Neural cell (in vitro differentiated cells): ENCODE measurements at regions not wholly inside any gene's neighbourhood (a gene's known extent, or its start where the extent isn't known, plus 50 kb on each side); places are given as distances from the start of the nearest gene placed in this dataset.

Experiments used
- H2AFZ ChIP-seq: fragments of 200-600, 300-800 bp; sonication (generic), shearing (Covaris generic); 2 replicates; pipeline ENCODE4 v1.6.0; 2014; ENCODE audit warnings: low read depth, mild to moderate bottlenecking, antibody characterized with exemption, low read length, moderate library complexity
- H3F3A ChIP-seq: fragments of 200-600 bp; shearing (Covaris generic); 2 replicates; pipeline ENCODE4 v1.6.1; 2016; ENCODE audit warnings: mild to moderate bottlenecking, moderate library complexity, mixed read lengths, antibody characterized with exemption, low read length; ENCODE audit not compliant: insufficient read depth, poor library complexity, severe bottlenecking
- H3K27ac ChIP-seq: fragments of 200-600, 300-800 bp; sonication (generic), shearing (Covaris generic); 2 replicates; pipeline ENCODE4 v1.5.1; 2014; ENCODE audit warnings: mild to moderate bottlenecking, low read length, moderate library complexity
- H3K27me3 ChIP-seq: fragments of 300-800, 200-600 bp; sonication (generic), shearing (Covaris generic); 2 replicates; pipeline ENCODE4 v1.6.0; 2014; ENCODE audit warnings: mild to moderate bottlenecking, low read depth, low read length, moderate library complexity; ENCODE audit not compliant: insufficient read depth
- H3K36me3 ChIP-seq: fragments of 300-800, 200-600 bp; sonication (generic), shearing (Covaris generic); 2 replicates; pipeline ENCODE4 v1.5.1; 2014; ENCODE audit warnings: mild to moderate bottlenecking, antibody characterized with exemption, low read length, moderate library complexity; ENCODE audit not compliant: insufficient read depth
- H3K4me2 ChIP-seq: fragments of 300-800, 200-600 bp; sonication (generic), shearing (Covaris generic); 2 replicates; pipeline ENCODE4 v1.6.0; 2014; ENCODE audit warnings: mild to moderate bottlenecking, low read length
- H3K4me3 ChIP-seq: fragments of 300-800, 200-600 bp; sonication (generic), shearing (Covaris generic); 2 replicates; pipeline ENCODE4 v1.5.1; 2014; ENCODE audit warnings: mild to moderate bottlenecking, low read length, moderate library complexity
- H3K79me2 ChIP-seq: fragments of 200-600 bp; shearing (Covaris generic); replicated peaks from 2 replicates; pipeline ENCODE4 v1.6.0; 2014; ENCODE audit warnings: mild to moderate bottlenecking, low read length, moderate library complexity; ENCODE audit not compliant: insufficient read depth
- H3K9ac ChIP-seq: fragments of 300-800, 200-600 bp; sonication (generic), shearing (Covaris generic); 2 replicates; pipeline ENCODE4 v1.6.1; 2016; ENCODE audit warnings: mild to moderate bottlenecking, low read length, mixed read lengths
- H3K9me2 ChIP-seq: fragments of 200-600 bp; shearing (Covaris generic); 2 replicates; pipeline ENCODE4 v1.6.1; 2016; ENCODE audit warnings: mild to moderate bottlenecking, low read length, mixed read lengths; ENCODE audit not compliant: insufficient read depth
- H3K9me3 ChIP-seq: fragments of 200-600, 300-800 bp; sonication (generic), shearing (Covaris generic); 2 replicates; pipeline ENCODE4 v1.6.1; 2016; ENCODE audit warnings: mild to moderate bottlenecking, mixed run types, low read length, moderate library complexity, mixed read lengths
- H4K20me1 ChIP-seq: fragments of 200-600 bp; shearing (Covaris generic); 2 replicates; pipeline ENCODE4 v1.6.1; 2016; ENCODE audit warnings: mild to moderate bottlenecking, mixed run types; ENCODE audit not compliant: insufficient read depth
- EP300 ChIP-seq: fragments of 450-650 bp; conservative IDR thresholded peaks from 2 replicates; pipeline ENCODE4 v1.6.1; 2014; ENCODE audit warnings: antibody characterized with exemption, mild to moderate bottlenecking, moderate library complexity; ENCODE audit not compliant: poor library complexity, severe bottlenecking
- EZH2 ChIP-seq: fragments of 200-600, 300-800 bp; shearing (Covaris generic), sonication (generic); IDR thresholded peaks from 2 replicates; pipeline ENCODE4 v1.6.1; 2014; ENCODE audit warnings: antibody characterized with exemption, low read length, borderline replicate concordance, mild to moderate bottlenecking; ENCODE audit not compliant: insufficient read depth, poor library complexity, severe bottlenecking
- MXI1 ChIP-seq: fragments of 450-650 bp; conservative IDR thresholded peaks from 2 replicates; pipeline ENCODE4 v1.6.1; 2014; ENCODE audit warnings: antibody characterized with exemption, mild to moderate bottlenecking; ENCODE audit not compliant: poor library complexity, severe bottlenecking
- POLR2AphosphoS5 ChIP-seq: IDR thresholded peaks from 2 replicates; pipeline ENCODE4 v1.6.1; 2012
- RAD21 ChIP-seq: fragments of 450-650 bp; conservative IDR thresholded peaks from 2 replicates; pipeline ENCODE4 v1.6.1; 2014; ENCODE audit warnings: antibody characterized with exemption, mild to moderate bottlenecking, moderate library complexity
- SMC3 ChIP-seq: fragments of 450-650 bp; conservative IDR thresholded peaks from 2 replicates; pipeline ENCODE4 v1.6.1; 2014; ENCODE audit warnings: antibody characterized with exemption, mild to moderate bottlenecking, moderate library complexity; ENCODE audit not compliant: poor library complexity
- TAF1 ChIP-seq: IDR thresholded peaks from 2 replicates; pipeline ENCODE4 v1.6.1; 2012; ENCODE audit warnings: low read depth
- TF ChIP-seq, protein P1 (sequence below): IDR thresholded peaks from 2 replicates; pipeline ENCODE4 v1.6.1; 2012; ENCODE audit warnings: borderline replicate concordance
- TF ChIP-seq, protein P2 (sequence below): fragments of 450-650 bp; IDR thresholded peaks from 2 replicates; pipeline ENCODE4 v1.5.1; 2014; ENCODE audit warnings: antibody characterized with exemption, mild to moderate bottlenecking, moderate library complexity; ENCODE audit not compliant: poor library complexity, severe bottlenecking

DNA sequence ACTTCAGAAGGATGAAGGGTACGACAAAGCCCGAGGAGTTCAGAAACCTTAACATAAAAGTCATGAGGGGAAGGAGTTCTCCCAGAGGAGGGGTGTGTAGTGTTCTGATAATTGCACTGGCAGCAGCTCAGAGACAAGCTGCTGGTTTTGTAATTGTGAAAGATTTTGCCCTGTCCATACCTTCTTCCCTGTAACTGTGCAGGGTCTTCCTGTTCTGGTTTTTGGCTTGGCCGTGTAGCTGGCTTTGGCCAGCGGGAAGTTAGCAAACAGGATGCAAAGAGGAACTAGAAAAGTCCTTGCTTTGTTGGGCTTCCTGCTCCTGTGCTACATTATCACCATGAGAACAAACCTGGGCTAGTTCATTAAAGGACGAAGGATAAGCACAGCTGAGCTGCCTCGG lies 160.8 kb downstream of the LPIN1 start:
- Histone ChIP-seq H2AFZ (no peak overlapping the region), H3K9ac (no peak overlapping the region), H3K9me3 (peaks cover 3% of the 10 kb centered on the region), H3K9me2 (no peaks in the 10 kb centered on the region), H3K4me2 (no peak overlapping the region), H4K20me1 (no peaks in the 10 kb centered on the region), H3K79me2 (no peaks in the 10 kb centered on the region), H3K36me3 (no peaks in the 10 kb centered on the region), H3K27ac (no peak overlapping the region), H3K27me3 (no peaks in the 10 kb centered on the region), H3F3A (no peaks in the 10 kb centered on the region), H3K4me3 (no peak overlapping the region)
- TF ChIP-seq POLR2AphosphoS5 (no peak), TAF1 (no peak), MXI1 (no peak), EP300 (no peak), SMC3 (no peak), RAD21 (no peak), EZH2 (no peak)
- TF ChIP-seq, protein P1, sequence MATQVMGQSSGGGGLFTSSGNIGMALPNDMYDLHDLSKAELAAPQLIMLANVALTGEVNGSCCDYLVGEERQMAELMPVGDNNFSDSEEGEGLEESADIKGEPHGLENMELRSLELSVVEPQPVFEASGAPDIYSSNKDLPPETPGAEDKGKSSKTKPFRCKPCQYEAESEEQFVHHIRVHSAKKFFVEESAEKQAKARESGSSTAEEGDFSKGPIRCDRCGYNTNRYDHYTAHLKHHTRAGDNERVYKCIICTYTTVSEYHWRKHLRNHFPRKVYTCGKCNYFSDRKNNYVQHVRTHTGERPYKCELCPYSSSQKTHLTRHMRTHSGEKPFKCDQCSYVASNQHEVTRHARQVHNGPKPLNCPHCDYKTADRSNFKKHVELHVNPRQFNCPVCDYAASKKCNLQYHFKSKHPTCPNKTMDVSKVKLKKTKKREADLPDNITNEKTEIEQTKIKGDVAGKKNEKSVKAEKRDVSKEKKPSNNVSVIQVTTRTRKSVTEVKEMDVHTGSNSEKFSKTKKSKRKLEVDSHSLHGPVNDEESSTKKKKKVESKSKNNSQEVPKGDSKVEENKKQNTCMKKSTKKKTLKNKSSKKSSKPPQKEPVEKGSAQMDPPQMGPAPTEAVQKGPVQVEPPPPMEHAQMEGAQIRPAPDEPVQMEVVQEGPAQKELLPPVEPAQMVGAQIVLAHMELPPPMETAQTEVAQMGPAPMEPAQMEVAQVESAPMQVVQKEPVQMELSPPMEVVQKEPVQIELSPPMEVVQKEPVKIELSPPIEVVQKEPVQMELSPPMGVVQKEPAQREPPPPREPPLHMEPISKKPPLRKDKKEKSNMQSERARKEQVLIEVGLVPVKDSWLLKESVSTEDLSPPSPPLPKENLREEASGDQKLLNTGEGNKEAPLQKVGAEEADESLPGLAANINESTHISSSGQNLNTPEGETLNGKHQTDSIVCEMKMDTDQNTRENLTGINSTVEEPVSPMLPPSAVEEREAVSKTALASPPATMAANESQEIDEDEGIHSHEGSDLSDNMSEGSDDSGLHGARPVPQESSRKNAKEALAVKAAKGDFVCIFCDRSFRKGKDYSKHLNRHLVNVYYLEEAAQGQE = no peak
- TF ChIP-seq, protein P2, sequence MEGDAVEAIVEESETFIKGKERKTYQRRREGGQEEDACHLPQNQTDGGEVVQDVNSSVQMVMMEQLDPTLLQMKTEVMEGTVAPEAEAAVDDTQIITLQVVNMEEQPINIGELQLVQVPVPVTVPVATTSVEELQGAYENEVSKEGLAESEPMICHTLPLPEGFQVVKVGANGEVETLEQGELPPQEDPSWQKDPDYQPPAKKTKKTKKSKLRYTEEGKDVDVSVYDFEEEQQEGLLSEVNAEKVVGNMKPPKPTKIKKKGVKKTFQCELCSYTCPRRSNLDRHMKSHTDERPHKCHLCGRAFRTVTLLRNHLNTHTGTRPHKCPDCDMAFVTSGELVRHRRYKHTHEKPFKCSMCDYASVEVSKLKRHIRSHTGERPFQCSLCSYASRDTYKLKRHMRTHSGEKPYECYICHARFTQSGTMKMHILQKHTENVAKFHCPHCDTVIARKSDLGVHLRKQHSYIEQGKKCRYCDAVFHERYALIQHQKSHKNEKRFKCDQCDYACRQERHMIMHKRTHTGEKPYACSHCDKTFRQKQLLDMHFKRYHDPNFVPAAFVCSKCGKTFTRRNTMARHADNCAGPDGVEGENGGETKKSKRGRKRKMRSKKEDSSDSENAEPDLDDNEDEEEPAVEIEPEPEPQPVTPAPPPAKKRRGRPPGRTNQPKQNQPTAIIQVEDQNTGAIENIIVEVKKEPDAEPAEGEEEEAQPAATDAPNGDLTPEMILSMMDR = no peak

DNA sequence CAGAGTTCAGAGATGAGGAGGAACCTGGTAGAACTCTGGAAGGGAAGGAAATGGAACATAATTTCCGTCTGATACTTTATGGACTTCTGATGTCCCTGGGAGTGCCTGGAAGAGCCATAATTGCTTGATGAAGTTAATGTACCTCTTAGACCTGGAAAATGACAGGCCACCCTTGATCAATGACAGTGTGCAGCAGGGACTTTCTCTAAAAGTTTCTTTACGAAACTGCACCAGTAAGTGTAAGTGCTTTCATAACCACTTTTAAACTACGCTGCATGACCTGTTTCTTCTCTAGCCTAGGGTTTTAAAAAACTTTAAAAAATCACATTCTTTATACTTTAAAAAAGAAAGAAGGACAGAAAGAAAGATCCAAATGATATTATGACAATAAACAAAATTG lies 164.5 kb downstream of the LPIN1 start:
- no peaks in the 10 kb centered on the region for H4K20me1 ChIP-seq
- H3F3A ChIP-seq = no peaks in the 10 kb centered on the region

More for the DNA sequence above, 164.5 kb downstream of the LPIN1 start:
- Histone ChIP-seq H2AFZ (no peak overlapping the region), H3K36me3 (no peaks in the 10 kb centered on the region), H3K27me3 (no peaks in the 10 kb centered on the region), H3K27ac (no peak overlapping the region), H3K79me2 (no peaks in the 10 kb centered on the region), H3K9me2 (no peaks in the 10 kb centered on the region), H3K9me3 (peaks cover 8% of the 10 kb centered on the region), H3K9ac (no peak overlapping the region), H3K4me2 (no peak overlapping the region), H3K4me3 (no peak overlapping the region)
- TF ChIP-seq EP300 = no peak
- TF ChIP-seq SMC3 = no peak
- TF ChIP-seq, protein P2 = no peak
- TF ChIP-seq EZH2 = no peak
- TF ChIP-seq, protein P1 = no peak
- TF ChIP-seq POLR2AphosphoS5 = no peak
- no peak for TF ChIP-seq TAF1
- TF ChIP-seq RAD21 = no peak
- TF ChIP-seq MXI1 = no peak
